Activated CD8-positive, alpha-beta memory T cell treated with anti-CD3 and anti-CD28 coated beads, Interleukin-2, amount 10 ng/mL, durations not matched to agents 7 days and 5 days (primary cell): ENCODE measurements at regions not wholly inside any gene's neighbourhood (a gene's known extent, or its start where the extent isn't known, plus 50 kb on each side); places are given as distances from the start of the nearest gene placed in this dataset.
"Not testable (repeated sequence)": the region's sequence is repeated elsewhere in the genome, so short reads cannot be mapped to it uniquely, and the experiment has no call there.

ENCODE experiments used
- ATAC-seq: fragments of 150-1000 bp; cut with Tn5 transposase; one replicate; pipeline ENCODE4 v1.10.0; 2021; ENCODE audit warnings: moderate library complexity
- CTCF ChIA-PET: fragments of 350-600 bp; sonication (Branson Sonifier 250); formaldehyde crosslinking; loops from one replicate; lab custom pipeline; 2021; ENCODE audit warnings: antibody characterized with exemption; lab: Charles Lee
- DNase-seq: peaks from one replicate; pipeline ENCODE4 v3.0.0-alpha.2; 2020
- H3K27ac Mint-ChIP-seq: one replicate; pipeline ENCODE4 v1.8.0; 2021; ENCODE audit warnings: mild to moderate bottlenecking, mixed read lengths
- H3K27me3 Mint-ChIP-seq: one replicate; pipeline ENCODE4 v1.8.0; 2021; ENCODE audit warnings: mixed read lengths
- H3K36me3 Mint-ChIP-seq: one replicate; pipeline ENCODE4 v1.8.0; 2021; ENCODE audit warnings: mild to moderate bottlenecking, mixed read lengths
- H3K4me1 Mint-ChIP-seq: one replicate; pipeline ENCODE4 v1.8.0; 2021; ENCODE audit warnings: mixed read lengths
- H3K4me3 Mint-ChIP-seq: one replicate; pipeline ENCODE4 v1.8.0; 2021; ENCODE audit warnings: mild to moderate bottlenecking, moderate library complexity, mixed read lengths
- H3K9me3 Mint-ChIP-seq: one replicate; pipeline ENCODE4 v1.8.0; 2022; ENCODE audit warnings: low read depth, mixed read lengths

DNA sequence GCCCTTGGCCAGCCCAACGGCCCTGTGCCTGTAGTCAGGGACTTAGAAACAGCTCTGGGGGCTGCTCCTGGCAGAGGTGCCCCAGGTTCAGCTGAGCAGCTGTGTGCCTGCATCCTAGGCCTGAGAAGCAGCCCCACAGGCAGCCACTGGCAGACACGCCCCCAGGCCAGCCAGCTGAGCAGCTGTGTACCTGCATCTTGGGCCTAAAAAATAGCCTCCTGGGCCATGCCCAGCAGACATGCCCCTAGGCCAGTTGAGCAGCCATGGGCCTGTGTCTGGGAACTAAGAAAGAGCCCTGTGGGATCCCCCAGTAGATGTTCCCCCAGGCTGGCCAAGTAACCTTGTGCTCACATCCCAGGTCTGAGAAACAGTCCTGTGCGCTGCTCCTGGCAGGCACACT is 64.0 kb downstream of the TBR1 start:
- H3K4me3 Mint-ChIP-seq: no peak overlapping the region
- no peaks in the 10 kb centered on the region for H3K36me3 Mint-ChIP-seq
- CTCF ChIA-PET: no interaction called here
- DNase-seq (no peak), ATAC-seq (no peak)
- H3K27me3 Mint-ChIP-seq: peaks cover 7% of the 10 kb centered on the region
- H3K27ac Mint-ChIP-seq: no peak overlapping the region
- H3K4me1 Mint-ChIP-seq: no peaks in the 10 kb centered on the region
- H3K9me3 Mint-ChIP-seq: peaks cover 8% of the 10 kb centered on the region

DNA sequence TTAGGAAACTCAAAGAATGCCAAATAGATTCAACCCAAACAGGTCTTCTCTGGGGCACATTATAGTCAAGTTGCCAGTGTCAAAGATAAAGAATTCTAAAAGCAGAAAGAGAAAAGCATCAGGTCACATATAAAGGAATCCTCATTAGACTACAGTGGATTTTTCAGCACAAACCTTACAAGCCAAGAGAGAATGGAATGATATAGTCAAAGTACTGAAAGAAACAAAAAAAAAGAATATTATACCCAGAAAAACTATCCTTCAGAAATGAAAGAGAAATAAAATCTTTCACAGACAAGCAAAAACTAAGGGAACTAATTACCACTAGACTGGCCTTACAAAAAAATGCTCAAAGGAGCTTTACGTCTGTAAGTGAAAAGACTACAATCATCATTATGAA is 65.5 kb downstream of the TBR1 start:
- no peak overlapping the region for H3K27ac Mint-ChIP-seq
- peaks cover 8% of the 10 kb centered on the region for H3K9me3 Mint-ChIP-seq
- ATAC-seq (no peak), DNase-seq (no peak)
- no peak overlapping the region for H3K4me3 Mint-ChIP-seq
- no peaks in the 10 kb centered on the region for H3K36me3 Mint-ChIP-seq
- H3K27me3 Mint-ChIP-seq: peaks cover 7% of the 10 kb centered on the region
- CTCF ChIA-PET: no interaction called here
- H3K4me1 Mint-ChIP-seq: no peaks in the 10 kb centered on the region

DNA sequence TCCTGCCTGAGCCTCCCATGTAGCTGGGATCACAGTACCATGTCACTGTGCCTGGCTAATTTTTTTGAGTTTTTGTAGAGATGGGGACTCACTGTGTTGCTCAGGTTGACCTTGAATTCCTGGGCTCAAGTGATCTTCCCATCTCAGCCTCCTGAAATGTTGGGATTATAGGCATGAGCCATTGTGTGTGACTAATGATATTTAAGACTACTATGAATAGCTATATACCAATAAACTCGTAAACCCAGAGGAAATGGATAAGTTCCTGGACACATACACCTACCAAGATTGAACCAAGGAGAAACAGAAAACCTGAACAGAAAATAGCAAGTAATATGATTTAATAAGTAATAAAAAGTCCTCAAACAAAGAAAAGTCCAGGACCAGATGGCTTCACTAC is 68.0 kb downstream of the TBR1 start:
- CTCF ChIA-PET: no interaction called here
- Mint-ChIP-seq H3K27me3 (peaks cover 7% of the 10 kb centered on the region), H3K4me1 (no peaks in the 10 kb centered on the region), H3K27ac (no peak overlapping the region), H3K9me3 (peaks cover 8% of the 10 kb centered on the region), H3K4me3 (no peak overlapping the region), H3K36me3 (no peaks in the 10 kb centered on the region)
- DNase-seq (no peak), ATAC-seq (no peak)

DNA sequence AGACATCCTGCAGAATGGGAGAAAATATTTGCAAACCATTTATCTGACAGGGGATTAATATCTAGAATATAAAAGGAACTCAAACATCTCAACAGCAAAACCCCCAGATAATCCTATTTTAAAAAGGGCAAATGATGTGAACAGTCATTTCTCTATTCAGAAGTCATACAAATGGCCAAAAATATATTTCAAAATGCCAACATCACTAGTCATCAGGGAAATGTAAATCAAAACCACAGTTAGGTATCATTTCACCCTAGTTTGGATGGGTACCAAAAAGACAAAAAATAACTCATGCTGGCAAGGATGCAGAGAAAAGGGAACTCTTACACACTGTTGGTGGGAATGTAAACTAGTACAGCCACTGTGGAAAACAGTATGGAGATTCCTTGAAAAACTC is 70.0 kb downstream of the TBR1 start:
- ATAC-seq (no peak), DNase-seq (no peak)
- no peak overlapping the region for H3K4me3 Mint-ChIP-seq
- no peak overlapping the region for H3K27ac Mint-ChIP-seq
- no peaks in the 10 kb centered on the region for H3K4me1 Mint-ChIP-seq
- H3K9me3 Mint-ChIP-seq: peaks cover 5% of the 10 kb centered on the region
- no peaks in the 10 kb centered on the region for H3K36me3 Mint-ChIP-seq
- H3K27me3 Mint-ChIP-seq: peaks cover 7% of the 10 kb centered on the region
- CTCF ChIA-PET: no interaction called here

DNA sequence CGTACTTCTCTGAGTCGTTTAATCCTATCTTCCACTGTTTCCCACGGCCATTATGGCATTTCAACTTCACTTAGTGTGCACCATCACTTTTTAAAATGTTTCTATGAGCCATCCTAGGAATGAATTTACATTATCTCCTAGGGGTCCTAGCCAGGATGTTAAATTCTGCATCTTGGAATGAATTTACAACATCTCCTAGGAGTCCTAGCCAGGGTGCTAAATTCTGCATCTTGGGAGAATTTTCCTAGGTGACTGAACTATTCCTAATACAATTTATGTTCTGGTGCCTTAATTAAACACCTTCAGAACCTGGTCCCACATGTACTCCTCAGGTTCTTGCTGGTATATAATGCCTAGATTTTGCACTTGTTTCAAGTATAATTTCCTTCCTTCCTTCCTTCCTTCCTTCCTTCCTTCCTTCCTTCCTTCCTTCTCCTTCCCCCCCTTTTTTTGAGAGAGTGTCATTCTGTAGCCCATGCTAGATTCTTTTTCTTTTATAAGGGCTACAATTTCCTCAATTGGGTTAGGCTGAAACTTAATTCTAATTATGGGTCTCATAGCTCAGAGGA is 72.1 kb downstream of the TBR1 start:
- Mint-ChIP-seq H3K4me1 (no peaks in the 10 kb centered on the region), H3K36me3 (no peaks in the 10 kb centered on the region), H3K27ac (no peak overlapping the region), H3K9me3 (no peaks in the 10 kb centered on the region), H3K27me3 (peaks cover 14% of the 10 kb centered on the region), H3K4me3 (no peak overlapping the region)
- CTCF ChIA-PET: no interaction called here
- ATAC-seq (no peak), DNase-seq (no peak)

DNA sequence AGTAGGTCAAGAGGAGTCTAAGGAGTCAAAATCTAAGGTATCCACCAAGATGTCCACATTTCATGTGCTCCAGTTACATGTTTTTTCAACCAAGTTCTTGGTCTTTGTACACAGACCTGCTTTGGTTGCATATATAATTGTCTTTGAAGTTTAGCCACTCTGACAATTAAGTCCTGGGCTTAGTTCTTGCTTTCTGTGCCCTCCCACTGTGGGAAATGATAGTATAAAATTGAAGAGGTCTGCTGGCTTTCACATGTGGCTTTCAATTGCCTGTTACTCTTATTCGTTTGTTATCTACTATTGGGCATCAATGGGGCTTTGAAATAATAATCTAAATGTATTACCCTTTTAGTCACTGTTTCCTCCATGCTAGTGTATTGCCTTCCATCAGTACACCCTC is 72.8 kb downstream of the TBR1 start:
- Mint-ChIP-seq H3K9me3 (no peaks in the 10 kb centered on the region), H3K4me3 (no peak overlapping the region), H3K27me3 (peaks cover 10% of the 10 kb centered on the region), H3K27ac (no peak overlapping the region), H3K4me1 (no peaks in the 10 kb centered on the region), H3K36me3 (no peaks in the 10 kb centered on the region)
- CTCF ChIA-PET: no interaction called here
- no peak for DNase-seq
- ATAC-seq: no peak

DNA sequence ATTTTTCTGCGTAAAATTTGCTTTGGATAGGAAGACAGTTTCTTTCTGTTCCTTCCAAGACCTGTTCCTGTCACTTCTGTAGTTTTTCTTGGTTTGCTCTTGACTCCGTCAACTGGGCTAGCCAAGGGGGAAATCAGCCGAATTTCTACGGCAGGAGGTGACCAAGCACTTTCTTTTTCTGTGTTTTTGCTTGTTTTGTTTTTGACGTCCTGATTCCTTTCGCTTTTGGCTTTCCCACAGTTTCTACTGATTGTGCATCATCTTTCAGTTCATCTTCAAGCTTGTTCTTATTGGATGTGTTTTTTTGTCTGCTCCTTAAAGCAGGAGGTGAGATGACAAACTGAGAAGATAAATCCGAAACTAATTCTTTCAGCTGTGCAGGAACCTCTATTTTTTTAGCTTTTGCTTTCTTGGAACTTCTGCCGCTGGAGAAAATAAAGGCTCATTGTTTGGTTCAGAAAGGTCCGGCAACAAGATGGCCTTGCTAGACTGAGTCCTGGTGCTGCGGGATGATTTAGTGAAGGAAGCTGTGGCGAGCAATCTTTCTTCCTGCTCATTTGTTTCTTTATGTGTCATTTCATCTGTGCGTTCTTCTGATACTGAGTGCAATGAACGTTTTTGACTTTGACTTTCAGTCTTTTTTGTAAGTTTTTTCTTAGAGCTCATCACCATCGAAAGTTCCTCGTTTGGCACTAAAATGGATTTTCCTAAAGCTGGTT is 85.0 kb downstream of the TBR1 start:
- Mint-ChIP-seq H3K27me3 (peaks cover 28% of the 10 kb centered on the region), H3K27ac (peak overlapping the region; percentile 68), H3K4me3 (peak overlapping the region; percentile 78)
- H3K36me3 Mint-ChIP-seq, CTCF ChIA-PET, H3K9me3 Mint-ChIP-seq, H3K4me1 Mint-ChIP-seq: not testable (repeated sequence)
- ATAC-seq (peak; percentile 57), DNase-seq (peak; percentile 43)

DNA sequence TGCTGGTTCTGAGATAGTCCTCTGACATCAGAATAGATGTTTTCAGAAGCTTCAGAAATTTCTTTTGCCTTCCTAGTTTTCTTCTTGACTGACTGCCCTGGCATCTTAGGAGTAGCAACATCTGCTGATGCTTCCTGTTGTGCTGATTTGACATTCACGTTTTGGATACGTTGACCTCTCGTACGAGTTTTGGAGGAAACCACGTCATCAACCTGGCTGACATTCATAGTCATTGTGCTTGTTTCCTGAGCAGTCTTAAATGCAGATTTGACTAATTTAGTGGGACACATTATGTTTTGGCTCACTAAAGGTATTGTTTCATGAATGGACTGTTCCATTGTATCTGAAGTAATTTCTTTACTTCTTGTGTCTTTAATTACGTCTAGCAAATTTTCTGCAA is 86.2 kb downstream of the TBR1 start:
- ATAC-seq, CTCF ChIA-PET, H3K4me1 Mint-ChIP-seq, H3K27ac Mint-ChIP-seq, H3K9me3 Mint-ChIP-seq, H3K36me3 Mint-ChIP-seq, DNase-seq, H3K4me3 Mint-ChIP-seq: not testable (repeated sequence)
- peaks cover 23% of the 10 kb centered on the region for H3K27me3 Mint-ChIP-seq

DNA sequence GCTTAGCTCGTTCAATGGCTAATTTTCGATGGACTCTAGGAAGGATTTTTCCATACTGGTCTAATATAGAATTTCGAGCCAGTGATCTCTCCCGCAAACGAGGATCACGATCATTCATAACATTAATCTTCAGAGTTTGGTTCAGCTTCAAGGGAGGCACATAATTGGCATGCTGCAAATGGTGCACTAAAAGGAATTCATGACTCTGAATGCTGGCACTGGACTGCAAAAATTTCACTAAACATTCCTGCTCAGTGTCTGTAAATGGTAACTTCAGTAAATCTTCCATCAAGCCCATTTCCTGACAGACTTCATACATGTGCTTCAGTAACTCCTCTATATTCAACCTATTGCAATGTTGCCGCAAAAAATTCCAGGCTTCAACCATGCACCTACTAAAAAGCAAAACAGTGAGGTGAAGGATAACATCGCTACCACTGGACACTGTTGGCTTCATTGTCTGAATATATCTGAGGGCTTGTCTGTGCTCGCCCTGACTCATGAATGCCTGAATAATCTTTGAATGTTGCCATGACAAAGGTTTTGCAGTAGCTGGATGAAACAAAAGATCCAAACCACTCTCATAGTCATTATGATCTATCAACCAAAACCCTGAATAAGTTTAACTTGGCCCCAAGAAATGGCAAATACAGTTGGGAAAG is 88.7 kb downstream of the TBR1 start:
- CTCF ChIA-PET: not testable (repeated sequence)

DNA sequence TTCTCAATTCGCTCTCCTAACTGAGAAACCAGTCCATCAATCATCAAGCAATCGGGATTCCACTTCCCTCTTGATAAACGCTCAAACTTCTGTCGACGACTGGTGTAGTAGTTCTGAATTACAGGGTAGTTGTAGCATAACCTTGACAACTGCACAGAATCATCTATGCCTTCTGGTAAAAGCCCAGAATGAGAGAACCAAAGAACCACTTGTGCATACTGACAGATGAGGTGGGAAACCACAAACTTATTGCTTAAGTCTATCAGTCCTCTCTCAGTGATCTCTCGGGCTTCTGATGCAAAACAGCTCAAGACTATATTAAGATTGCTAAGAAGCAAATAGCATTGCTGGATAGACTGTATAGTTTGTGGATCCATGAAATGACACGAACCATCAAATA is 89.4 kb downstream of the TBR1 start:
- H3K36me3 Mint-ChIP-seq, H3K9me3 Mint-ChIP-seq, ATAC-seq, H3K4me3 Mint-ChIP-seq, H3K27ac Mint-ChIP-seq, H3K4me1 Mint-ChIP-seq, DNase-seq: not testable (repeated sequence)
- H3K27me3 Mint-ChIP-seq: peaks cover 13% of the 10 kb centered on the region
- CTCF ChIA-PET: interaction anchor here (0.6 kb wide), 1 partner anchor 18 kb away, joined by 3 read pairs; no protein-coding TSS in a partner anchor

More for the DNA sequence above, 88.7 kb downstream of the TBR1 start:
- not testable (repeated sequence) for H3K27ac Mint-ChIP-seq, H3K36me3 Mint-ChIP-seq, DNase-seq, H3K9me3 Mint-ChIP-seq, ATAC-seq, H3K4me1 Mint-ChIP-seq, H3K4me3 Mint-ChIP-seq
- H3K27me3 Mint-ChIP-seq: peaks cover 13% of the 10 kb centered on the region

DNA sequence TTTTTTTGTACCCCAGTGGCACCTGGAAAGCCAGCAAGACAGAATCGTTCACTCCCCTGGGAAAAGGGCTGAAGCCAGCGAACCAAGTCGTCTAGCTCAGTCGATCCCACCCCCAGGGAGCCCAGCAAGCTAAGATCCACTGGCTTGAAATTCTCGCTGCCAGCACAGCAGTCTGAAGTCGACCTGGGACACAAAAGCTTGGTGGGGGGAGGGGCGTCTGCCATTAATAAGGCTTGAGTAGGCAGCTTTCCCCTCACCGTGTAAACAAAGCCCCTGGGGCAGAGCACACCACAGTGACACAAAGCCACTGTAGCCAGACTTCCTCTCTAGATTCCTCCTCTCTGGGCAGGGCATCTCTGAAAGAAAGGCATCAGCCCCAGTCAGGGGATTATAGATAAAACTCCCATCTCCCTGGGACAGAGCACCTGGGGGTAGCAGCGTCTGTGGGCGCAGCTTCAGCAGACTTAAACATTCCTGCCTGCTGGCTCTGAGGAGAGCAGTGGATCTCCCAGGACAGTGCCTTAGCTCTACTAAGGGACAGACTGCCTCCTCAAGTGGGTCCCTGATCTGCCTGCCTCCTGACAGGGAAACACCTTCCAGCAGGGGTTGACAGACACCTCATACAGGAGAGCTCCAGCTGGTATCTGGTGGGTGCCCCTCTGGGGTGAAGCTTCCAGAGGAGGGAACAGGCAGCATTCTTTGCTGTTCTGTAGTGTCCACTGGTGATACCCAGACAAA is 97.4 kb downstream of the TBR1 start:
- H3K36me3 Mint-ChIP-seq, CTCF ChIA-PET, DNase-seq, H3K9me3 Mint-ChIP-seq, H3K4me3 Mint-ChIP-seq, H3K27ac Mint-ChIP-seq, H3K27me3 Mint-ChIP-seq, ATAC-seq, H3K4me1 Mint-ChIP-seq: not testable (repeated sequence)

DNA sequence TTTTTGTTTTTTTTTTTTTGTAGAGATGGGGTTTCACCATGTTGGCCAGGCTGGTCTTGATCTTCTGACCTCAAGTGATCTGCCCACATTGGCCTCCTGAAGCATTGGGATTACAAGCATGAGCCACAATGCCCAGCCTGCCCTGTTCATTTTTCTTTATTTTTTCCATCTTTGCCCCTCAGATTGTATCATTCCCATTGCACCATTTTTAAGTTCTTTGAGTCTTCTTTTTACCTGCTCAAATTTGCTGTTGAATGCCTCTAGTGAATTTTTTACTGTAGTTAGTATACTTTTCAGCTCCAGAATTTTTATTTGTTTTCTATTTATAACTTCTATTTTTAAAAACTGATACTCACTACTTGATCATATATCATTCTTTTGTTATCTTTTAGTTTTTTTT is 101.4 kb upstream of the SLC4A10 start:
- Mint-ChIP-seq H3K4me1 (no peaks in the 10 kb centered on the region), H3K27ac (no peak overlapping the region), H3K4me3 (no peak overlapping the region), H3K27me3 (peaks cover 10% of the 10 kb centered on the region), H3K9me3 (peaks cover 4% of the 10 kb centered on the region), H3K36me3 (no peaks in the 10 kb centered on the region)
- CTCF ChIA-PET: interaction anchor here (0.6 kb wide), 1 partner anchor 267 kb away, joined by 3 read pairs; no protein-coding TSS in a partner anchor
- no peak for ATAC-seq
- no peak for DNase-seq

DNA sequence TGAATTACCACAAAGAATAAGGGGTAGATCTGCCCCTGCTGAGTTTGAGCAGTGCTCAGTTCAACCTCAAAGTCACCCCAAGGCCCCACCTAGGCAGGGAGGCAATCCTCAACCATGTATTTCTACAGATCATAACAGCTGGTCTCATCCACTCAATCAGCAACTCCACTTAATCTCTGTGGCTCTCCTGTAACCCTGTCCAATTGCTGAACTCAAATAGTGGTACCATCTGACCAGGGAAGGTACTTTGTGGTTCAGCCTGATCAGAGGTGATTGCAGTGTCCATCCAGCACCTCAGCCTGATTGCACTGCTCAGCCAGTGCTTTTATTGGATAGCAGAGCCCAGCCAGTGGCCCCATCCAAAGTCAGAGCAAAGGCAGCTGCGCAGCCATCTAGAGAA is 91.0 kb upstream of the SLC4A10 start:
- CTCF ChIA-PET: no interaction called here
- Mint-ChIP-seq H3K4me3 (no peak overlapping the region), H3K4me1 (no peaks in the 10 kb centered on the region)

More for the DNA sequence above, 91.0 kb upstream of the SLC4A10 start:
- H3K27ac Mint-ChIP-seq: no peak overlapping the region
- no peaks in the 10 kb centered on the region for H3K36me3 Mint-ChIP-seq
- no peak for ATAC-seq
- peaks cover 3% of the 10 kb centered on the region for H3K9me3 Mint-ChIP-seq
- H3K27me3 Mint-ChIP-seq: no peaks in the 10 kb centered on the region
- DNase-seq: no peak
